H1 (cell line): ENCODE measurements at regions not wholly inside any gene's neighbourhood (a gene's known extent, or its start where the extent isn't known, plus 50 kb on each side); places are given as distances from the start of the nearest gene placed in this dataset.

Experiments used
- CTCF ChIA-PET: fragments of 300-600 bp; sonication (Branson Sonifier 250); formaldehyde crosslinking; loops from one replicate; lab custom pipeline; 2021; ENCODE audit not compliant: partially characterized antibody; lab: Charles Lee
- POLR2A ChIA-PET: fragments of 300-600 bp; sonication (Branson Sonifier 250); formaldehyde crosslinking; loops from one replicate; lab custom pipeline; 2021; ENCODE audit warnings: inconsistent platforms; ENCODE audit not compliant: partially characterized antibody; lab: Charles Lee
- DNase-seq, 2 experiments: peaks; one replicate each; pipeline versions ENCODE4 v3.0.0 to v3.0.0-alpha.2; 2010 to 2022; ENCODE audit warnings: low spot score in 2 of 2, low read depth in 1 of 2, mixed read lengths in 1 of 2
- FAIRE-seq: peaks from 2 replicates; lab custom pipeline; 2011; peaks lifted over from hg19 to GRCh38; lab: Jason Lieb, UNC
- H2AFZ ChIP-seq: 2 replicates; pipeline ENCODE4 v1.8.1; 2012; ENCODE audit warnings: low read length, inconsistent platforms
- H2AK5ac ChIP-seq: 2 replicates; pipeline ENCODE4 v1.6.1; 2013; ENCODE audit warnings: low read depth, low read length
- H2BK120ac ChIP-seq: replicated peaks from 2 replicates; pipeline ENCODE3; 2013; ENCODE audit warnings: low read depth, low read length, inconsistent platforms
- H2BK12ac ChIP-seq: 2 replicates; pipeline ENCODE4 v1.6.1; 2013; ENCODE audit warnings: low read depth, low read length
- H2BK15ac ChIP-seq: 2 replicates; pipeline ENCODE4 v1.6.1; 2013; ENCODE audit warnings: low read length
- H2BK20ac ChIP-seq: 2 replicates; pipeline ENCODE4 v1.6.1; 2013; ENCODE audit warnings: low read length
- H2BK5ac ChIP-seq: 2 replicates; pipeline ENCODE4 v1.6.1; 2013; ENCODE audit warnings: low read depth, low read length
- H3K14ac ChIP-seq: 2 replicates; pipeline ENCODE4 v1.6.1; 2013; ENCODE audit warnings: inconsistent platforms; ENCODE audit not compliant: insufficient read length
- H3K18ac ChIP-seq: 2 replicates; pipeline ENCODE4 v1.6.1; 2013; ENCODE audit warnings: low read length; ENCODE audit errors: extremely low read depth
- H3K23ac ChIP-seq: 2 replicates; pipeline ENCODE4 v1.6.1; 2013; ENCODE audit warnings: inconsistent platforms; ENCODE audit not compliant: insufficient read length
- H3K23me2 ChIP-seq: 2 replicates; pipeline ENCODE4 v1.6.1; 2013; ENCODE audit warnings: low read depth, low read length
- H3K27ac ChIP-seq: 2 replicates; pipeline ENCODE4 v1.6.1; 2011; ENCODE audit warnings: low read depth, low read length, inconsistent platforms
- H3K27me3 ChIP-seq, 4 experiments: replicated peaks in 1 of 4; 1 replicate in 1 of 4; 2 replicates in 3 of 4; pipeline versions ENCODE4 v1.6.1 to v1.8.1; 2011 to 2013; ENCODE audit warnings: low read length in 3 of 4, mild to moderate bottlenecking in 3 of 4, inconsistent platforms in 2 of 4, mixed read lengths in 2 of 4, moderate library complexity in 1 of 4; ENCODE audit not compliant: control insufficient read depth in 3 of 4, insufficient read depth in 3 of 4; ENCODE audit errors: extremely low read depth in 1 of 4
- H3K36me3 ChIP-seq, 4 experiments: 2 replicates each; pipeline versions ENCODE4 v1.6.1 to v1.8.1; 2011 to 2013; ENCODE audit warnings: mild to moderate bottlenecking in 4 of 4, low read length in 3 of 4, moderate library complexity in 2 of 4, control low read depth in 1 of 4, inconsistent platforms in 1 of 4; ENCODE audit not compliant: insufficient read depth in 4 of 4, control insufficient read depth in 2 of 4
- H3K4ac ChIP-seq: replicated peaks from 2 replicates; pipeline ENCODE3; 2013; ENCODE audit warnings: low read length, low read depth, mixed read lengths, inconsistent platforms; ENCODE audit not compliant: insufficient read length
- H3K4me1 ChIP-seq, 4 experiments: replicated peaks in 1 of 4; 1 replicate in 1 of 4; 2 replicates in 3 of 4; pipeline versions ENCODE4 v1.6.1 to v1.8.1; 2011 to 2013; ENCODE audit warnings: low read length in 3 of 4, inconsistent platforms in 2 of 4, mixed read lengths in 1 of 4; ENCODE audit not compliant: insufficient read depth in 4 of 4, control insufficient read depth in 3 of 4
- H3K4me2 ChIP-seq, 2 experiments: 2 replicates each; pipeline versions ENCODE4 v1.6.1 to v1.8.1; 2011 to 2013; ENCODE audit warnings: low read depth in 2 of 2, low read length in 2 of 2, control low read depth in 1 of 2, inconsistent platforms in 1 of 2, mild to moderate bottlenecking in 1 of 2; ENCODE audit not compliant: insufficient read depth in 1 of 2
- H3K4me3 ChIP-seq, 4 experiments: fragments of 200-600, 300-600 bp in 1 of 4; sonication (generic), shearing (Covaris generic), sonication (Bioruptor Twin) in 1 of 4; 2 replicates each; pipeline versions ENCODE4 v1.5.1 to v1.8.1; 2011 to 2016; ENCODE audit warnings: low read length in 4 of 4, low read depth in 3 of 4, control low read depth in 2 of 4, inconsistent platforms in 2 of 4, mild to moderate bottlenecking in 2 of 4, mixed read lengths in 1 of 4, moderate library complexity in 1 of 4; ENCODE audit not compliant: insufficient read depth in 2 of 4; ENCODE audit errors: extremely low read depth in 1 of 4
- H3K56ac ChIP-seq: replicated peaks from 2 replicates; pipeline ENCODE3; 2013; ENCODE audit warnings: low read depth, mild to moderate bottlenecking, mixed read lengths, low read length, inconsistent platforms; ENCODE audit not compliant: insufficient read length
- H3K79me1 ChIP-seq: 2 replicates; pipeline ENCODE4 v1.6.1; 2013; ENCODE audit warnings: low read depth, low read length, control low read depth
- H3K79me2 ChIP-seq, 2 experiments: 2 replicates each; pipeline versions ENCODE4 v1.6.1 to v1.8.1; 2012 to 2013; ENCODE audit warnings: low read length in 2 of 2, mild to moderate bottlenecking in 2 of 2, inconsistent platforms in 1 of 2; ENCODE audit not compliant: insufficient read depth in 2 of 2, control insufficient read depth in 1 of 2
- H3K9ac ChIP-seq, 4 experiments: replicated peaks in 1 of 4; 1 replicate in 1 of 4; 2 replicates in 3 of 4; pipeline versions ENCODE4 v1.6.1 to v1.8.1; 2011 to 2013; ENCODE audit warnings: low read depth in 3 of 4, low read length in 3 of 4, control low read depth in 2 of 4, mild to moderate bottlenecking in 2 of 4, moderate library complexity in 2 of 4, inconsistent platforms in 1 of 4; ENCODE audit errors: extremely low read depth in 1 of 4
- H3K9me3 ChIP-seq, 2 experiments: 2 replicates each; pipeline versions ENCODE4 v1.6.1 to v1.8.1; 2012 to 2013; ENCODE audit warnings: mild to moderate bottlenecking in 2 of 2, moderate library complexity in 2 of 2, control low read depth in 1 of 2, inconsistent platforms in 1 of 2, low read depth in 1 of 2, low read length in 1 of 2, mixed read lengths in 1 of 2; ENCODE audit not compliant: insufficient read depth in 2 of 2
- H4K20me1 ChIP-seq, 2 experiments: replicated peaks in 1 of 2; 2 replicates each; pipeline versions ENCODE3 to v1.8.1; 2011 to 2013; ENCODE audit warnings: inconsistent platforms in 2 of 2, low read length in 2 of 2, mild to moderate bottlenecking in 1 of 2; ENCODE audit not compliant: insufficient read depth in 2 of 2, control insufficient read depth in 1 of 2
- H4K5ac ChIP-seq: 2 replicates; pipeline ENCODE4 v1.6.1; 2013; ENCODE audit warnings: low read length, low read depth, mixed read lengths, inconsistent platforms; ENCODE audit not compliant: insufficient read length
- H4K8ac ChIP-seq: 2 replicates; pipeline ENCODE4 v1.8.0; 2013; ENCODE audit warnings: mild to moderate bottlenecking, moderate library complexity, low read length, inconsistent platforms; ENCODE audit not compliant: insufficient read depth; ENCODE audit errors: extremely low read depth
- H4K91ac ChIP-seq: replicated peaks from 2 replicates; pipeline ENCODE3; 2013; ENCODE audit warnings: low read length, mixed read lengths, inconsistent platforms; ENCODE audit not compliant: insufficient read length
- CBX5 ChIP-seq: fragments of 300-800, 300-1000 bp; sonication (generic); IDR thresholded peaks from 2 replicates; pipeline ENCODE4 v1.7.1; 2016; ENCODE audit warnings: antibody characterized with exemption, low read length, low read depth
- CTBP2 ChIP-seq: IDR thresholded peaks from 2 replicates; pipeline ENCODE4 v1.7.0; 2011; ENCODE audit warnings: borderline replicate concordance, mild to moderate bottlenecking, moderate library complexity, mixed read lengths, low read length; ENCODE audit not compliant: insufficient read depth, insufficient read length
- GABPA ChIP-seq: IDR thresholded peaks from 2 replicates; pipeline ENCODE4 v1.6.1; 2011; ENCODE audit warnings: mild to moderate bottlenecking, low read length, moderate library complexity, borderline replicate concordance; ENCODE audit not compliant: insufficient read depth
- HDAC2 ChIP-seq, 2 experiments: fragments of 300-600 bp in 1 of 2; sonication (generic) in 1 of 2; IDR thresholded peaks; 2 replicates each; pipeline ENCODE4 v1.6.1; 2011 to 2012; ENCODE audit warnings: low read depth in 2 of 2, low read length in 2 of 2, mild to moderate bottlenecking in 2 of 2, moderate library complexity in 2 of 2, borderline replicate concordance in 1 of 2, inconsistent platforms in 1 of 2
- KDM4A ChIP-seq: IDR thresholded peaks from one replicate; pipeline ENCODE4 v1.7.1; 2012; ENCODE audit warnings: low read depth, mild to moderate bottlenecking, moderate library complexity, low read length, inconsistent platforms; ENCODE audit not compliant: severe bottlenecking
- POLR2AphosphoS5 ChIP-seq: IDR thresholded peaks from 2 replicates; pipeline ENCODE4 v1.6.1; 2011; ENCODE audit warnings: low read depth, low read length
- POU5F1 ChIP-seq: IDR thresholded peaks from 2 replicates; pipeline ENCODE4 v1.6.1; 2011; ENCODE audit warnings: low read depth, mild to moderate bottlenecking, low read length, moderate library complexity
- RBBP5 ChIP-seq: IDR thresholded peaks from 2 replicates; pipeline ENCODE4 v1.7.1; 2012; ENCODE audit warnings: low read depth, mild to moderate bottlenecking, inconsistent platforms, low read length, moderate library complexity, borderline replicate concordance
- RNF2 ChIP-seq: fragments of 200-900, 300-1000 bp; sonication (generic); IDR thresholded peaks from 2 replicates; pipeline ENCODE4 v1.7.1; 2016; ENCODE audit warnings: borderline replicate concordance, low read depth, mild to moderate bottlenecking, antibody characterized with exemption, low read length; ENCODE audit not compliant: poor library complexity, severe bottlenecking; ENCODE audit errors: missing control alignments
- SIX5 ChIP-seq: IDR thresholded peaks from 2 replicates; pipeline ENCODE4 v1.6.1; 2011; ENCODE audit warnings: mild to moderate bottlenecking, low read depth, low read length
- SP1 ChIP-seq: IDR thresholded peaks from 2 replicates; pipeline ENCODE4 v1.6.1; 2011; ENCODE audit warnings: low read depth, low read length
- SP2 ChIP-seq: IDR thresholded peaks from 2 replicates; pipeline ENCODE4 v1.6.1; 2012; ENCODE audit warnings: mild to moderate bottlenecking, low read length, inconsistent platforms
- SRF ChIP-seq: IDR thresholded peaks from 2 replicates; pipeline ENCODE4 v1.6.1; 2011; ENCODE audit warnings: mild to moderate bottlenecking, low read depth, low read length, moderate library complexity
- TEAD4 ChIP-seq: IDR thresholded peaks from 2 replicates; pipeline ENCODE4 v1.6.1; 2012; ENCODE audit warnings: low read depth, low read length, inconsistent platforms, mixed read lengths
- WGBS, 2 experiments: shearing (Covaris generic) in 1 of 2; methylation state at CpG; one replicate each; pipeline versions ENCODE4 v1.1.6 to v1.1.7; 2013 to 2015; ENCODE audit warnings: low lambda C conversion rate in 2 of 2, mixed read lengths in 2 of 2, inconsistent platforms in 1 of 2, low coverage in 1 of 2, missing lambda C conversion rate in 1 of 2; ENCODE audit not compliant: insufficient replicate concordance in 2 of 2, insufficient coverage in 1 of 2, insufficient read length in 1 of 2; ENCODE audit errors: extremely low coverage in 1 of 2, missing lambda C conversion rate in 1 of 2; 5-methylcytosine and 5-hydroxymethylcytosine counted together

- Histone ChIP-seq H4K20me1 (no peaks in the 10 kb centered on the region), H3K4ac (no peak overlapping the region), H4K8ac (no peak overlapping the region), H2BK20ac (no peak overlapping the region), H4K5ac (no peak overlapping the region), H3K4me2 (no peak overlapping the region), H2AK5ac (no peak overlapping the region), H2BK15ac (no peak overlapping the region), H3K27me3 (no peaks in the 10 kb centered on the region), H3K9me3 (no peaks in the 10 kb centered on the region), H2BK5ac (no peak overlapping the region), H2AFZ (no peak overlapping the region), H3K23ac (no peak overlapping the region), H3K56ac (no peak overlapping the region), H3K79me2 (no peaks in the 10 kb centered on the region), H3K9ac (no peak overlapping the region), H3K14ac (no peak overlapping the region), H4K91ac (no peak overlapping the region), H3K18ac (no peak overlapping the region), H3K27ac (no peak overlapping the region), H3K79me1 (no peaks in the 10 kb centered on the region), H2BK12ac (no peak overlapping the region), H3K4me1 (no peaks in the 10 kb centered on the region), H2BK120ac (no peak overlapping the region), H3K36me3 (no peaks in the 10 kb centered on the region), H3K23me2 (no peaks in the 10 kb centered on the region), H3K4me3 (no peak overlapping the region)
- ChIA-PET POLR2A (interaction anchor here (0.6 to 1.2 kb wide), 2 partner anchors 12 to 50 kb away, joined by 3 read pairs; no protein-coding TSS in a partner anchor), CTCF (interaction anchor here (0.6 to 1.4 kb wide), 5 partner anchors 13 to 427 kb away, joined by 3 to 4 read pairs (median 3); no protein-coding TSS in a partner anchor)
- WGBS, 2 experiments = 85% methylated on average over 4 of the region's 4 CpGs; no CpG with 5 or more reads in 1 of the 2 experiments
- DNase-seq = no peak
- no peak for TF ChIP-seq POLR2AphosphoS5
- TF ChIP-seq CBX5 = no peak
- TF ChIP-seq POU5F1 = no peak
- TF ChIP-seq HDAC2 (IDR thresholded peaks at IDR 0.05; ENCODE audit: borderline replicate concordance in 1 of 2, low read depth in 2 of 2, low read length in 2 of 2) = no peak
- no peak for TF ChIP-seq RNF2
- no peak for TF ChIP-seq KDM4A
- TF ChIP-seq SP1 = no peak
- no peak for TF ChIP-seq TEAD4
- no peak for TF ChIP-seq SP2
- no peak for TF ChIP-seq SIX5
- no peak for TF ChIP-seq RBBP5
- no peak for TF ChIP-seq CTBP2
- no peak for TF ChIP-seq SRF
- no peak for TF ChIP-seq GABPA
- no peak for FAIRE-seq
Observed at GRCh38 chr13:80436571-80437169, 95.7 kb upstream of the SPRY2 start.
